GM12864 (cell line): ENCODE measurements at regions not wholly inside any gene's neighbourhood (a gene's known extent, or its start where the extent isn't known, plus 50 kb on each side); places are given as distances from the start of the nearest gene placed in this dataset.
A peak's percentile ranks its signal among the peaks of the same experiment; 100 is the strongest.

Experiments
- DNase-seq: peaks from one replicate; pipeline ENCODE4 v3.0.0-alpha.2; 2011; ENCODE audit warnings: low read depth
- H3K4me3 ChIP-seq: 2 replicates; pipeline ENCODE4 v1.5.1; 2011; ENCODE audit warnings: mild to moderate bottlenecking, low read depth, low read length, control low read depth
- CTCF ChIP-seq: IDR thresholded peaks from 2 replicates; pipeline ENCODE4 v1.5.1; 2011; ENCODE audit warnings: low read depth, mild to moderate bottlenecking, moderate library complexity, low read length, control low read depth, inconsistent platforms; ENCODE audit errors: missing control alignments

GRCh38 chr10:81135851-81136250, 598.1 kb downstream of the SH2D4B start:
- no peak overlapping the region for H3K4me3 ChIP-seq
- DNase-seq: peak; percentile 69
- no peak for TF ChIP-seq CTCF

GRCh38 chr10:81136261-81136660, 598.6 kb downstream of the SH2D4B start:
- no peak for TF ChIP-seq CTCF
- no peak for DNase-seq
- no peak overlapping the region for H3K4me3 ChIP-seq

- no peak overlapping the region for H3K4me3 ChIP-seq
- no peak for TF ChIP-seq CTCF
- DNase-seq: no peak
Measured at GRCh38 chr10:81145975-81146374, 608.3 kb downstream of the SH2D4B start.

- no peak overlapping the region for H3K4me3 ChIP-seq
- no peak for TF ChIP-seq CTCF
- DNase-seq: no peak
Measured at GRCh38 chr10:81146436-81146835, 608.7 kb downstream of the SH2D4B start.

GRCh38 chr10:81152656-81153055, 615.0 kb downstream of the SH2D4B start:
- DNase-seq: no peak
- TF ChIP-seq CTCF: no peak
- no peak overlapping the region for H3K4me3 ChIP-seq

- DNase-seq: no peak
- TF ChIP-seq CTCF: no peak
Measured at GRCh38 chr10:81157681-81158080, 620.0 kb downstream of the SH2D4B start.

GRCh38 chr10:81177651-81178244, 640.0 kb downstream of the SH2D4B start:
- no peak overlapping the region for H3K4me3 ChIP-seq
- no peak for TF ChIP-seq CTCF
- DNase-seq: no peak

More at GRCh38 chr10:81157681-81158080, 620.0 kb downstream of the SH2D4B start:
- no peak overlapping the region for H3K4me3 ChIP-seq
